ENCODE measurements at regions not wholly inside any gene's neighbourhood (a gene's known extent, or its start where the extent isn't known, plus 50 kb on each side); places are given as distances from the start of the nearest gene placed in this dataset.

- peak in 1 of 3 donors; percentile 69 for TF ChIP-seq POLR2AphosphoS5 (IDR thresholded peaks at IDR 0.05)
- no peak for TF ChIP-seq CTCF (IDR thresholded peaks at IDR 0.05 in 8 of 11, conservative IDR thresholded peaks at IDR 0.05 in 3 of 11)
Observed at GRCh38 chr17:62882284-62882683, 74.2 kb upstream of the MARCHF10 start.

Data from spleen (tissue), 7 donors.